Skin epidermis (tissue), 12 donors: ENCODE measurements at regions not wholly inside any gene's neighbourhood (a gene's known extent, or its start where the extent isn't known, plus 50 kb on each side); places are given as distances from the start of the nearest gene placed in this dataset.
"Not testable (repeated sequence)": the region's sequence is repeated elsewhere in the genome, so short reads cannot be mapped to it uniquely, and the experiment has no call there.

ENCODE experiments used
- H3K27ac ChIP-seq, 21 experiments: fragments of 200-600 bp; sonication (generic) in 11 of 21; one replicate each; pipeline ENCODE4 v1.5.0; 2020; ENCODE audit warnings: mild to moderate bottlenecking in 3 of 21, inconsistent platforms in 2 of 21, moderate library complexity in 2 of 21
- H3K4me3 ChIP-seq, 7 experiments: fragments of 200-600 bp; sonication (generic) in 2 of 7; one replicate each; pipeline ENCODE4 v1.5.0; 2020; ENCODE audit warnings: inconsistent platforms in 2 of 7, mild to moderate bottlenecking in 2 of 7, moderate library complexity in 1 of 7

DNA sequence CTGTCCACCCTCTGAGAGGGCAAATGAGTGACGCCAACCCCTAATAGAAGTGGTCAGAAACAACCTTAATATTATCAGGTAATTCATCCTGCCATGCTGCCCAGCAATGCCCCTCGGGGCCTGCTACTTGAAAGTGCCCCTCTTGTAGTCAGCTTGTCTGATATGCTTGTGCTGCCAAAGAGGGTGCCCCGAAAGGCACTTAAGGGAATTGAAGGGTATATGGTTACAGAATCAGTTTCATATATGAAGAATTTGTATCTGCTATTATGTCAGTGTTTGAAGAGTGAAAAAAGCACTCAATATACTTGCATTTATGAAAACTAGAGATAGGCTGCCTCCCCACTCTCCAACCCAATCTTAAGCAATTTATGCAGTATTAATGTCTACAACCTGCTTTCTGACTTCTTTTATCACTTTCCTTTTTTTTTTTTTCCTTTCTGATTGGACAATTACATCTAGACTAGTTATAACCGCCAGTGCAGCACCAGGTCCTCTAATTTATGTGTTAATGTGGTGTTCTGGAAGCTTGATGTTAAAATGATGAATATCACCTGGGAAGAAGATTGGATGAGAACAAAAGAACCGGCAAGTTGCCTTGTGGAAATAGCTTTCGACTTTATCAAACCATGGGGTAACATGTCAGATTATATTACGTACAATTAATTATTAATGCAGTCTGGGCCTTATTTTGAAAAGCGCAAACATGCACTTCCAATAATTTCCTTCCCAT lies 646.9 kb upstream of the ACVR2A start:
- Histone ChIP-seq H3K4me3 (no peak overlapping the region), H3K27ac (no peak overlapping the region)

DNA sequence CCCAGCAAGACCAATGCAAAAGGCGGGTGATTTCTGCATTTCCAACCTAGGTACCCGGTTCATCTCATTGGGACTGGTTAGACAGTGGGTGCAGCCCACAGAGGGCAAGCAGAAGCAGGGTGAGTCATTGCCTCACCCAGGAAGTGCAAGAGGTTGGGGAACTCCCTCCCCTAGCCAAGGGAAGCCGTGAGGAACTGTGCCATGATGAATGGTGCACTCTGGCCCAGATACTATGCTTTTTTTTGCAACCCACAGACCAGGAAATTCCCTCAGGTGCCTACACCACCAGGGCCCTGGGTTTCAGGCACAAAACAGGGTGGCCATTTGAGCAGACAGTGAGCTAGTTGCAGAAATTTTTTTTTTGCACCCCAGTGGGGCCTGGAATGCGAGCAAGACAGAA lies 662.6 kb upstream of the ACVR2A start:
- no peak overlapping the region for H3K4me3 ChIP-seq
- H3K27ac ChIP-seq, result peak overlapping the region in 4 of 21 experiments; percentile 17 to 63 (median 41)

DNA sequence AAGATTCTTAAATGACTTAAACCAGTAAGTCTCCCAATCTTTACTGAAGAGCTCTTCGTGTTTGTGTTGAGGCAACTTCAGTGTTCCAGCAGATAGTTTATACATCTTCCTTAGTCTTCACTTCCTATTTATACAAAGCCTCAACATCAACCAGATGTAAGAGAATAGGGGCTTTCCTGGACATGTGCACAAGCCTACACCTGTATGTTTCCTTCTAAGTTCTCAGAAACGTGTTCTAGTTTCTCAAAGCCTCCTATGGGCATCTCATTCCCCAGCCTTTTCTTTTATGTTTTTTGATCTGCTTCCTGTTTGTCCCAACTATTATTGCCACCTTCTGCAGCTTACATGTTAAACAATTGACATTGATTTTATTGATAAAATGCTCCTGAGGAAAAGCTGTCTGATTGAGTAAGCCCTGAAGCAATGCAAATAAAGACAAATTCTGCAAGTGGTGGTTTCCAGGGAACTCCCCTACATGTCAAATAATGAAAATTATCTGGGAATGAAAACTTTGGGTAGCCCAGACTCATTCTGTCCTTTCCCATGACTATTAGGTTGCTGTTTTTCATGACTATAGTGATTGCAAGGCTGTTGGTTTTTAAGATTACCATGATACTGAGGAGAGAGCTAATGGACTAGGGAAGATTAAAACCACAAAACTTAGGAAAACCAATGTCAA lies 663.3 kb upstream of the ACVR2A start:
- Histone ChIP-seq H3K4me3 (no peak overlapping the region), H3K27ac (peak overlapping the region in 5 of 21 experiments; percentile 12 to 63 (median 25))

DNA sequence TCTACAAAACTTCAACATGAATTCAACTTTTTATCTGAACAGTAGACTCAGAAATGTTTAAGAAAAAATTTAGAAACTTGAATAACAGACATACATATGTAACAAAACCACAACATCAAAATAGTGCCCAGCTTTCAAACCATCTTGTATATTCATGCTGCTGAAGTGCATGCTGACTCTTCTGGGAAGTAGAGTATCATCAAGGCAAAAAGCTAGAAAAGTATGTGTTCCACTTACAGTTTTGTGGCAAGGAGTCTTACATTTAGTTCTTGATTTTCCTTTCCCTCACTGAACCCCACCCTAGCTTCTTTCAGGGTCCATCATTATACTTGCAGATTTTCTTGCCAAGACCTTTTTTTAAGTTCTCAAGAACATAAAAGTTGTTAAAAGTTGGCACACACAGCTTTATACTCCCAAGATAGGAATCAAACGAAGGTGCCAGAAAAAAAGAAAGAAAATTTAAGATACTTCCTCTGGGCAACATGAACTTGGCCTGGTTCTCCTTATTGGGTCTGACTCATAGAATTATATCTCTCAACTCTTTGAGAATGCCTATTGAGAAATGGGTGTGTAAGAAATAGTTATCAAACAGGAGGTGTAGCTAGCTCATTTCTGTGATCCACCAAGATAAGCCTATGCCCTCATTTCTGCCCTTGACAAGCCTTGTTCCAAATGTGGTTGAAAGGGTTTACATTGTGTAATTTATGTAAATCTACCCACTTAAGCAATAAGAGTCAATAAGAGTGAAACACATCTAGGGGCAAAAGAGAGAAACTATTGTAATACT lies 667.6 kb upstream of the ACVR2A start:
- Histone ChIP-seq H3K4me3 (no peak overlapping the region), H3K27ac (peak overlapping the region in 2 of 21 experiments; percentile 27 to 63)

DNA sequence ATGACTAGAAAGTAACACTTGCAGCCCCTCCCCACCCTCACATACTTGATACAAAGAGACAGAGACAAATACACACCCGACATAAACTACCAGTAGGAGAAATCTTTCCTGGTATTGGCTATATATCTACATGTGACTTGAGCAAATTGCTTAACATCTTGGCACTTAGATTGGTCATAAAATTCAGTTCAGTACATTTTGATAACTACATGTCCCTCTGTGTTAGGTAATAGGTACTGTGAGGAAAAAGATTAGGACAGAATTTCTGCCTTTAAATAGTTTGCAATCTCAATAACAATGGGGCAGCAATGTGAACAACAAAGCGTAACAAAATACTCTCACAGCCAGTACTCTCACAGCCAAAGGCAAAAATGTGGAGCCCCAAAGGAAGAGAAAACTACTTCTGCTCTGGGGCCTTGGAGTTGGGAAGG lies 670.0 kb upstream of the ACVR2A start:
- no peak overlapping the region for H3K4me3 ChIP-seq
- no peak overlapping the region for H3K27ac ChIP-seq

DNA sequence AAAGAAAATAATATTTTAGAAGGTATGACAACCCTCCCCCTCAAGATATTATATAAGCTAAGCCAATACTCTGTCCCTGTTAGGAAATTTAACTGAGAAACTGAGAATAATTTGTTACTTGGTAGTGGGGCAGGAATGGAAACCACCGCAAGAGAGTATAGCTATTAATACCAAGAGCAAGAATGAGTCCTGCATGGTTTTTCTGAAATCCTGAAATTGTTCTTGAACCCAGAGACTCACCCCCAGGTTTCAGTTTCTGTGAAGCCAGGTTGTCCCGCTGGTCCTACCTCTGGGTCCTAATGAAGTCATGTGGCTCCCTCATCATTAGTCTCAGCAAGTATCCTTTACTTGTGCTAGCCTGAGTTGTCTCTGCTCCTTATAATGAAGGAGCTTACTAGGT lies 671.0 kb upstream of the ACVR2A start:
- no peak overlapping the region for H3K4me3 ChIP-seq
- peak overlapping the region in 4 of 21 experiments; percentile 43 to 69 (median 60) for H3K27ac ChIP-seq

DNA sequence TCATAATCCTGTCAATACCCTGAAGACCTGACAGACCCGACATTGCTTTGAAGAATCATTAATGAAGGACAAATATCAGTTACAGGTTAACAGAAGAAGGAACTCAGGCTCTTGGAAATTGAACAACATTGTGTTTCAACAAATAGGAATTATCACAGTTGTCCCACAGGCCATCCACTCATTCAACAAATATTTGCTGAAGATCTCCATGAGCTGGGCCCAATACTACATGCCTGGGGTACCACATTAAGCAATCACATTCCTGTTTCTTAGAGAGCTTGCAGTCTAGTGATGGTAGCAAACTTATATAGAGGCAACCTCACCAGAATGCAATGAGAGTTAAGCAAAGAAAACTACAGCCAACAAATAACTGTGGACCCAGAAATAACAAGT lies 671.6 kb upstream of the ACVR2A start:
- H3K4me3 ChIP-seq, result no peak overlapping the region
- peak overlapping the region in 9 of 21 experiments; percentile 2 to 69 (median 55) for H3K27ac ChIP-seq

DNA sequence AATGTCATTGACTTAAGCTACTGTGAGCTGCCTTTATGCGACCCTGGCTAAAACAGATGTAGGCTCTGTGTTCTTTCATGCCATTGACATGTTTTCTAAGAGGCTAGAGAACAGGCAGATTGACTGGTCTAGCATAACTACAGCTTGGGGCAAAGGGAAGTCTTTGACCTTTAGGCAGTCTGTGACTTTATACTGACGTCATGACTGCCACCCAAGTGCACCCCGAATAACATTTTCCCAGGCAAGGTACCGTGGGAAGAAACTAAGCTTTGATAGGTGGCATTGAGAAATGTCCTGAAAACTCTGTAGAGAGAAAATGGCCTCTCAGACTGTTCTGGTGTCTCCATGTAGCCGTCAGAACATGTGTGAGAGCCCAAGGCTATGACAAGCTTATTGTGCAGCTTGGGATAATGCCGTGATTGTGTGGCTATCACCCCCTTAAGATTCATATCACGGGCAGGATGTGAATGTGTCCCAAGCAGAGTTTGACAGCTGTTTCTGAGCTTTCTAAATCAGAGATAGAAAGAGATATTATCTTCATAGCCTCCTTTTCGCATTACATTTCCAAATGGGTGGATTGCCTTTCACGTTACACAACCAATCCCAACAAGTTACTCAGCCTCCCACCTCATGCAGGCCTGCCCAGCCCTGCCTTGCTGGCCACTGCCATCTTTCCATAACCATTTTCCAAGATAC lies 672.2 kb upstream of the ACVR2A start:
- H3K27ac ChIP-seq, result peak overlapping the region in 14 of 21 experiments; percentile 1 to 69 (median 43)
- H3K4me3 ChIP-seq, result no peak overlapping the region

DNA sequence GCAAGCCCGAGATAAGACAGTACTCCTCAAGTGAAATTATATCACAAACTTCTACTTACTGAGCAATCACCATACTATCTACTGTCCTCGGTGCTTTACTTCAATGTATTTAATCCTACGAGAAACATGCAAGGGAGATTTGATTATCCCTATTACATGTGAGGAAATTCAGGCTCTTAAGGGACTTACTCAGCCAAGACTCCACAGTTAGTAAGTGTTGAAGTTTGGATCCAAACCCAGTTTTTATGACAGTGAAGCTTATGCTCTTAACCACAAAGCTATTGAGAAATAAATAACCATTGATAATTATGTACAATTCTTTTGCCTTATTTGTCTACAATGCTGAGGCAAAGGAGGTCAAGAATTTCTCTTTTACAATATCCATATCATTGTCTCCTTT lies 672.9 kb upstream of the ACVR2A start:
- Histone ChIP-seq H3K27ac (peak overlapping the region in 10 of 21 experiments; percentile 1 to 69 (median 28)), H3K4me3 (no peak overlapping the region)

DNA sequence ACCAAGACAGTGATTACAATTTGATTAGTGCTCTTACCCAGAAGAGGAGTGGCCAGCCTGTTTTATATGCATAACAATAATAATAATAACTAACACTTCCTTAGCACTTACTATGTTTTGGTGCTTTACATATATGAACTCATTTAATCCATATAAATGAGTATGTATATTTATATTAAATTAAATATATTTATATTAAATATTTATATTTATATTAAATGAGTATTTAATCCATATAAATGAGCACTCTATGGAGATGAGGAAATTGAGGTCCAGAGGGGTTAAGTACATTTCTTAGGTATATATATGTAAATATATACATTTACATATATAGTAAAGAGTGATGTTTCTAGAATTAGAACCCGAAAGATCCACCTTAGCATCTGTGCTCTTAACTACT lies 673.9 kb upstream of the ACVR2A start:
- no peak overlapping the region for H3K27ac ChIP-seq
- H3K4me3 ChIP-seq, result no peak overlapping the region

DNA sequence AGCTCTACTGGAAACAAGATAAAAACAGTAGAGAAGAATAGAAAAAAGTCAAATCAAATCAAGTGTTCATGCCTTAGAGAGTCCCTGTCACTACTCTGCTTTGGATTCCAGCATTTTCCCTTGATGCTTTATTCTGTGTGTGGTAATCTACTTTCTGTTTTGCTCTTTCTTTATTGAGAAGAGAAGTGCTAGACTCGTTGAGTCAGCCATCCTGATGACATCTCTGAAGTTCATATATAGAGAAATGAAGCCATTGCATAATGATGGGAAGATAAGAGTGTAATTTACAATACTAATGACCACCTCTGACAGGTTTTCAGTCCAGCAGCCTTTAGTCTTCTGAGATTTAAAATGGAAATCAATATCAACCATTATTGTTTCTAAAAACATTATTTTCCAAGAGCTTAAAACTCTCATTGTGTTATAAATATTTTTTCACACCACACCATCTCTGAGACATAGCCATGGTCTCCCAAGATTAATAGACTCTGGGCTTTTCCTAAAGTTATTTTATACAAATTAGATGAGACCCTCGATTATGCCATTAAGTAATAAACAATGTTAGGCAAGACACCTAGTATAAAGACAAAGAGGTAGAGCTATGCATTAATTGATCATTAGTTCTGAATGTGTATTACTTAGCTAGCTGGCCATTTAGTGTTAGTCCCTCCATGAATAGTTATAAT lies 679.0 kb upstream of the ACVR2A start:
- H3K27ac ChIP-seq, result no peak overlapping the region
- no peak overlapping the region for H3K4me3 ChIP-seq

DNA sequence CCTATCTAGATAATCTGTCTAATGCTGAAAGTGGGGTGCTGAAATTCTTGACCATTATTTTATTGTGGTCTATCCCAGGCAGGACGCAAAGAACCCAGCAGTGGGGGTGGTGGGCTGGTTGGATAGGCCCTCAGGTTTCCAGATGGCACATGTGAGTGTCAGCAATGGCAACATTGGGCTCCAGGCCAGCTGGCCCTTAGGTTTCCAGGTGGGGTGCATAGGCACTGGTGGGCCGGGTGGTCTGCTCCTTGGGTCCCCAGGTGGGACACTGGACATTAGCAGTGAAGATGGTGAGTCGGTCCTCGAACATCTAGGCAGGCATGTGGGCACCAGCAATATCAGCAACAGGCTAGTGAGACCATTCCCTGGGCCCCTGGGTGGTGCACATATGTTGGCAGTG lies 680.3 kb upstream of the ACVR2A start:
- no peak overlapping the region for H3K4me3 ChIP-seq
- H3K27ac ChIP-seq, result no peak overlapping the region

DNA sequence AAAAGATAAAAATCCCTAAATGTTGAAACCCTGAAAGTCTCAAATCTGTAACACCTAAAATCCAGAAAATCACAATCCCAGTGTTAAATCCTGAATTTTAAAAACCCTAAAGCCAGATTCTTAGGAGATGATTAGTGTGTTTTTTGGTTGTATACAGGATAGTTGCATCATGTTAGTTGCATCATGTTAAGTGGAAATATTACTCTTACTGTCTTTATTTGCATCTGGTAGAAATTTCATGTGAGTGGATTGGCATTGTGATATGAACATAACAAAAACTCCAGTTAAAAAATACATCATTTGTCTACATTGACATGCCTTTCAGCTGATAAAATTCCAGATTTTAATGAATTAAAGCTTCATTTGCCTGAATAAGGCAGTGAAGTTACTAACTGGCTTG lies 683.1 kb upstream of the ACVR2A start:
- Histone ChIP-seq H3K4me3 (no peak overlapping the region), H3K27ac (no peak overlapping the region)

DNA sequence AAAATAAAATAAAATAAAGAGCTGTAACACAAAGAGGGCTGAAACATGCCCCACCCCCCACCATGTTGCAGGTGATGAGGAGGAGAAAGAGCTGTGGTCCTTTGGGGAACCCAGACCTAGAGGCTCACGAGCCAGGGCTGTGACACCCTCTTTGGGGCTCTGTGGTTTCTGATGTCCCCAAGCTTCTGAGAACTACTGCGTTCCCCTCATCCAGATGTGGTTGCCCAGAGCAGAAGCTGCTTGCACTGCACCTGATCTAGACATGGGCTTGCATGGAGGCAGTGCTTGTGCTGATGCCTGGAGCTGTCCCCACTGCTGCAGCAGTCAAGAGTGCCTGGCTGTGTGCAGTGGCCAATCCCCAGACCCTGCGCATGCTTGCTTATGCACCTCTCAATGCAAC lies 687.9 kb upstream of the ACVR2A start:
- H3K4me3 ChIP-seq, result no peak overlapping the region
- no peak overlapping the region for H3K27ac ChIP-seq

DNA sequence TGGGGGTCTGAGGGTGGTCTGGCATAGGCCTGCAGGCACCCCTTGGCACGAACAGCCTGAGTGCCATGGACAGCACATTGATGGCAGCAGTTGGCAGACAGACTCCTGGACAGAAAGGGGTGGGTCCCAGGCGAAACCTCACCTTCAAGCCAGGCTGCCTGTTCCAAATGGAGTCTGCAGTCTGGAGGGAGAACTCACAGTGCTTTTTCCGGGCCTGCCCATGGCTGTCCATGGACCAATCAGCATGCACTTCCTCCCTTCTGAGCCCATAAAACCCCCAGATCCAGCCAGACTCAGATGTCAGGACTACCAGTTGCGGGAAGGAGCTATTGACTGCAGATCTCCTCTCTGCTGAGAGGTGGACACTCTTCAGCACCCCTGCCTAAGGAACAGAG lies 694.6 kb upstream of the ACVR2A start:
- no peak overlapping the region for H3K4me3 ChIP-seq
- H3K27ac ChIP-seq, result peak overlapping the region in 17 of 21 experiments; percentile 9 to 84 (median 57)

DNA sequence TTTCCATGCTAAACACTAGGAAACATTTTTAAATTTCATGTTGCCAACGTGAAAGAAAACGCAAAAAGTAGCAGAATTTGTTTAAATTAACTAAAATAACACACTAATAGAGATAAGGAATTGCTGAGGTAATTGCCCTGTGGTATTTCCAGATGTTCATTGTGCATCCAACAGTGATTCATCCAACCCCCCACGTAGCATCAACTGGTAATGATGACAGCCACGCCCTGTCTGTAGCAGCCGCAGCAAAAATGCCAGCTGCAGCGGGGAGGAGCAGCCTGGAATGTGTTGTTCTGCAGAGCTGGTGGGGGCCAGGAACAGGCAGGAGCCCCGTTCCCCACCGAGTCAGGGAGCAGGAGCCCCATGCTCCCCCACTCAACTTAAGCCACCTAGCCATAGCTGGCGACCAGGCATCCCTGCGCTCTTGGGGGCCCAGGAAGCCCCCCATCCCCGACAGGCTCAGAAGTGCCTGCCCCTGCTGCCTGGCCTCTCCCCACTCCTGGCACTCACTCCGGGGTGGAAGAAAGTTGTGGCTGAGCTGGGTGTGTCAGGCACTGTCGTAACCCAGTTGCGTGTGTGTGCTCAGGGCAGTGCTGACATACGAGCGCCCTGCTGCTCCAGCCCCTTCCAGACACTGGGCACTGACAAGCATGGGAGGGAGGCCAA lies 695.1 kb upstream of the ACVR2A start:
- peak overlapping the region in 17 of 21 experiments; percentile 9 to 84 (median 57) for H3K27ac ChIP-seq
- H3K4me3 ChIP-seq, result no peak overlapping the region

DNA sequence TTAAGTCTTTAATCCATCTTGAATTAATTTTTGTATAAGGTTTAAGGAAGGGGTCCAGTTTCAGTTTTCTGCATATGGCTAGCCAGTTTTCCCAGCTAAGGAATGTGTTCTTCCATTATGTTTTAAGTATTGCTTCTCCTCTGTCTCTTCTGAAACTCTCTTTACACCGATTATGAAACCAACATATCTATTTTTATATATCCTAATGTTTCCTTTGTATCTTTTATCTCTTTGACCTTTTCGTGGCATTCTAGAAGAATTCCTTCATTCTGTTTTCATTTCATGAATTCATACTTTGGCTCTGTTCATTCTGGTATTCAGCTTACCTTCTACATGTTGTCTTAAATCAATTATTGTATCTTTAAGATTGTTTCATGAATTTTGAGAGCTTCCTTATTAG lies 697.0 kb upstream of the ACVR2A start:
- Histone ChIP-seq H3K4me3 (no peak overlapping the region), H3K27ac (no peak overlapping the region)

DNA sequence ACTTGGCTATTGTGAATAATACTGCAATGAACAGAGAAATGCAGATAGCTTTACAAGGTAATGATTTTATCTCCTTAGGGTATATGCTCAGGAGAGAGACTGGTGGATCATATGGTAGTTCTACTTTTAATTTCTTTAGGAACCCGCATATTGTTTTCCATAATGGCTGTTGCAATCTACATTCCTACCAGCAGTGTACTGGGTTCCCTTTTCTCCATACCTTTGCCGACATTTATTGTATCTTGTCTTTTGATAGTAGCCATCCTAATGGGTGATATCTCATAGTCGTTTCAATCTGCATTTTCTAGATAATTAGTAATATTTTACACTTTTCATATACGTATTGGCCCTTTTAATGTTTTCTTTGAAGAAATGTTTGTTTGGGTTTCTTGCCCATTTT lies 702.9 kb upstream of the ACVR2A start:
- Histone ChIP-seq H3K4me3 (no peak overlapping the region), H3K27ac (no peak overlapping the region)

DNA sequence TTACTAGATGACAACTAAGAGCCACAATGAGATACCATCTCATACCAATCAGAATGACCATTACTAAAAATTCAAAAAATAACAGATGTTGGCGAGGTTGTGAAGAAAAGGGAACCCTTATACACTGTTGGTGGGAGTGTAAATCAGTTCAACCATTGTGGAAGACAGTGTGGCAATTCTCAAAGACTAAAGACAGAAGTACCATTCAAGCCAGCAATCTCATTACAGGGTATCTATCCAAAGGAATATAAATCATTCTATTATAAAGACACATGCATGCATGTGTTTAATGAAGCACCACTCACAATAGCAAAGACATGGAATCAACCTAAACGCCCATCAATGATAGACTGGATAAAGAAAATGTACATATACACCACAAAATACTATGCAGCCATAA lies 705.1 kb upstream of the ACVR2A start:
- H3K4me3 ChIP-seq, H3K27ac ChIP-seq: not testable (repeated sequence)
